ENCODE measurements at regions not wholly inside any gene's neighbourhood (a gene's known extent, or its start where the extent isn't known, plus 50 kb on each side); places are given as distances from the start of the nearest gene placed in this dataset.

GRCh38 chr21:16007943-16008342, 278.2 kb downstream of the USP25 start:
- no peaks in the 10 kb centered on the region for H3K27me3 ChIP-seq (ENCODE audit: control insufficient read depth in 1 of 2, insufficient read depth in 2 of 2, low read length in 2 of 2)
- no peaks in the 10 kb centered on the region for H3K36me3 ChIP-seq (ENCODE audit: control insufficient read depth in 1 of 2, insufficient read depth in 2 of 2, low read length in 2 of 2)
- H3K4me3 ChIP-seq (ENCODE audit: low read depth in 1 of 2, low read length in 2 of 2): no peak overlapping the region
- no peaks in the 10 kb centered on the region for H3K4me1 ChIP-seq (ENCODE audit: control insufficient read depth in 1 of 2, insufficient read depth in 2 of 2, low read length in 2 of 2)
- H3K9ac ChIP-seq (ENCODE audit: low read depth in 1 of 2, low read length in 2 of 2): no peak overlapping the region
- no peaks in the 10 kb centered on the region for H3K9me3 ChIP-seq (ENCODE audit: control insufficient read depth in 1 of 2, low read length in 2 of 2)
- H3K27ac ChIP-seq (ENCODE audit: low read depth, low read length): no peak overlapping the region

GRCh38 chr21:16011719-16012118, 281.9 kb downstream of the USP25 start:
- H3K27me3 ChIP-seq (ENCODE audit: control insufficient read depth in 1 of 2, insufficient read depth in 2 of 2, low read length in 2 of 2): no peaks in the 10 kb centered on the region
- no peak overlapping the region for H3K9ac ChIP-seq (ENCODE audit: low read depth in 1 of 2, low read length in 2 of 2)
- peaks cover 0 to 2% of the 10 kb centered on the region in 2 donors for H3K9me3 ChIP-seq (ENCODE audit: control insufficient read depth in 1 of 2, low read length in 2 of 2)
- no peaks in the 10 kb centered on the region for H3K4me1 ChIP-seq (ENCODE audit: control insufficient read depth in 1 of 2, insufficient read depth in 2 of 2, low read length in 2 of 2)
- no peak overlapping the region for H3K4me3 ChIP-seq (ENCODE audit: low read depth in 1 of 2, low read length in 2 of 2)
- no peaks in the 10 kb centered on the region for H3K36me3 ChIP-seq (ENCODE audit: control insufficient read depth in 1 of 2, insufficient read depth in 2 of 2, low read length in 2 of 2)
- no peak overlapping the region for H3K27ac ChIP-seq (ENCODE audit: low read depth, low read length)

- Histone ChIP-seq H3K4me3 (ENCODE audit: low read depth in 1 of 2, low read length in 2 of 2) (no peak overlapping the region), H3K4me1 (ENCODE audit: control insufficient read depth in 1 of 2, insufficient read depth in 2 of 2, low read length in 2 of 2) (no peaks in the 10 kb centered on the region), H3K27ac (ENCODE audit: low read depth, low read length) (no peak overlapping the region), H3K9ac (ENCODE audit: low read depth in 1 of 2, low read length in 2 of 2) (no peak overlapping the region), H3K27me3 (ENCODE audit: control insufficient read depth in 1 of 2, insufficient read depth in 2 of 2, low read length in 2 of 2) (no peaks in the 10 kb centered on the region), H3K36me3 (ENCODE audit: control insufficient read depth in 1 of 2, insufficient read depth in 2 of 2, low read length in 2 of 2) (no peaks in the 10 kb centered on the region), H3K9me3 (ENCODE audit: control insufficient read depth in 1 of 2, low read length in 2 of 2) (peaks cover 0 to 3% of the 10 kb centered on the region in 2 donors)
Measured at GRCh38 chr21:16013570-16013969, 283.8 kb downstream of the USP25 start.

- Histone ChIP-seq H3K9me3 (ENCODE audit: control insufficient read depth in 1 of 2, low read length in 2 of 2) (peaks cover 0 to 3% of the 10 kb centered on the region in 2 donors), H3K27me3 (ENCODE audit: control insufficient read depth in 1 of 2, insufficient read depth in 2 of 2, low read length in 2 of 2) (no peaks in the 10 kb centered on the region), H3K36me3 (ENCODE audit: control insufficient read depth in 1 of 2, insufficient read depth in 2 of 2, low read length in 2 of 2) (no peaks in the 10 kb centered on the region), H3K27ac (ENCODE audit: low read depth, low read length) (no peak overlapping the region), H3K9ac (ENCODE audit: low read depth in 1 of 2, low read length in 2 of 2) (no peak overlapping the region), H3K4me1 (ENCODE audit: control insufficient read depth in 1 of 2, insufficient read depth in 2 of 2, low read length in 2 of 2) (no peaks in the 10 kb centered on the region), H3K4me3 (ENCODE audit: low read depth in 1 of 2, low read length in 2 of 2) (no peak overlapping the region)
Measured at GRCh38 chr21:16020878-16021277, 291.1 kb downstream of the USP25 start.

- H3K27ac ChIP-seq (ENCODE audit: low read depth, low read length): no peak overlapping the region
- H3K36me3 ChIP-seq (ENCODE audit: control insufficient read depth in 1 of 2, insufficient read depth in 2 of 2, low read length in 2 of 2): no peaks in the 10 kb centered on the region
- H3K9ac ChIP-seq (ENCODE audit: low read depth in 1 of 2, low read length in 2 of 2): no peak overlapping the region
- H3K27me3 ChIP-seq (ENCODE audit: control insufficient read depth in 1 of 2, insufficient read depth in 2 of 2, low read length in 2 of 2): no peaks in the 10 kb centered on the region
- no peaks in the 10 kb centered on the region for H3K4me1 ChIP-seq (ENCODE audit: control insufficient read depth in 1 of 2, insufficient read depth in 2 of 2, low read length in 2 of 2)
- no peak overlapping the region for H3K4me3 ChIP-seq (ENCODE audit: low read depth in 1 of 2, low read length in 2 of 2)
- H3K9me3 ChIP-seq (ENCODE audit: control insufficient read depth in 1 of 2, low read length in 2 of 2): no peaks in the 10 kb centered on the region
Measured at GRCh38 chr21:16022116-16022515, 292.3 kb downstream of the USP25 start.

GRCh38 chr21:16022921-16023320, 293.1 kb downstream of the USP25 start:
- Histone ChIP-seq H3K27me3 (ENCODE audit: control insufficient read depth in 1 of 2, insufficient read depth in 2 of 2, low read length in 2 of 2) (no peaks in the 10 kb centered on the region), H3K4me3 (ENCODE audit: low read depth in 1 of 2, low read length in 2 of 2) (no peak overlapping the region), H3K9me3 (ENCODE audit: control insufficient read depth in 1 of 2, low read length in 2 of 2) (no peaks in the 10 kb centered on the region), H3K9ac (ENCODE audit: low read depth in 1 of 2, low read length in 2 of 2) (no peak overlapping the region), H3K36me3 (ENCODE audit: control insufficient read depth in 1 of 2, insufficient read depth in 2 of 2, low read length in 2 of 2) (no peaks in the 10 kb centered on the region), H3K4me1 (ENCODE audit: control insufficient read depth in 1 of 2, insufficient read depth in 2 of 2, low read length in 2 of 2) (no peaks in the 10 kb centered on the region), H3K27ac (ENCODE audit: low read depth, low read length) (no peak overlapping the region)

GRCh38 chr21:16028142-16028541, 298.4 kb downstream of the USP25 start:
- H3K27ac ChIP-seq (ENCODE audit: low read depth, low read length): no peak overlapping the region
- H3K4me1 ChIP-seq (ENCODE audit: control insufficient read depth in 1 of 2, insufficient read depth in 2 of 2, low read length in 2 of 2): no peaks in the 10 kb centered on the region
- H3K9me3 ChIP-seq (ENCODE audit: control insufficient read depth in 1 of 2, low read length in 2 of 2): peaks cover 1 to 7% of the 10 kb centered on the region in 2 donors
- no peaks in the 10 kb centered on the region for H3K27me3 ChIP-seq (ENCODE audit: control insufficient read depth in 1 of 2, insufficient read depth in 2 of 2, low read length in 2 of 2)
- no peak overlapping the region for H3K9ac ChIP-seq (ENCODE audit: low read depth in 1 of 2, low read length in 2 of 2)
- no peak overlapping the region for H3K4me3 ChIP-seq (ENCODE audit: low read depth in 1 of 2, low read length in 2 of 2)
- H3K36me3 ChIP-seq (ENCODE audit: control insufficient read depth in 1 of 2, insufficient read depth in 2 of 2, low read length in 2 of 2): no peaks in the 10 kb centered on the region

- H3K27me3 ChIP-seq (ENCODE audit: control insufficient read depth in 1 of 2, insufficient read depth in 2 of 2, low read length in 2 of 2): no peaks in the 10 kb centered on the region
- peaks cover 5 to 7% of the 10 kb centered on the region in 2 donors for H3K9me3 ChIP-seq (ENCODE audit: control insufficient read depth in 1 of 2, low read length in 2 of 2)
- H3K4me3 ChIP-seq (ENCODE audit: low read depth in 1 of 2, low read length in 2 of 2): no peak overlapping the region
- no peak overlapping the region for H3K9ac ChIP-seq (ENCODE audit: low read depth in 1 of 2, low read length in 2 of 2)
- H3K27ac ChIP-seq (ENCODE audit: low read depth, low read length): no peak overlapping the region
- H3K4me1 ChIP-seq (ENCODE audit: control insufficient read depth in 1 of 2, insufficient read depth in 2 of 2, low read length in 2 of 2): no peaks in the 10 kb centered on the region
- no peaks in the 10 kb centered on the region for H3K36me3 ChIP-seq (ENCODE audit: control insufficient read depth in 1 of 2, insufficient read depth in 2 of 2, low read length in 2 of 2)
Measured at GRCh38 chr21:16028941-16029464, 299.2 kb downstream of the USP25 start.

GRCh38 chr21:16033193-16033592, 303.4 kb downstream of the USP25 start:
- H3K9ac ChIP-seq (ENCODE audit: low read depth in 1 of 2, low read length in 2 of 2): no peak overlapping the region
- H3K27me3 ChIP-seq (ENCODE audit: control insufficient read depth in 1 of 2, insufficient read depth in 2 of 2, low read length in 2 of 2): no peaks in the 10 kb centered on the region
- no peak overlapping the region for H3K4me3 ChIP-seq (ENCODE audit: low read depth in 1 of 2, low read length in 2 of 2)
- no peaks in the 10 kb centered on the region for H3K36me3 ChIP-seq (ENCODE audit: control insufficient read depth in 1 of 2, insufficient read depth in 2 of 2, low read length in 2 of 2)
- no peak overlapping the region for H3K27ac ChIP-seq (ENCODE audit: low read depth, low read length)
- peaks cover 5 to 7% of the 10 kb centered on the region in 2 donors for H3K9me3 ChIP-seq (ENCODE audit: control insufficient read depth in 1 of 2, low read length in 2 of 2)
- no peaks in the 10 kb centered on the region for H3K4me1 ChIP-seq (ENCODE audit: control insufficient read depth in 1 of 2, insufficient read depth in 2 of 2, low read length in 2 of 2)

- no peak overlapping the region for H3K4me3 ChIP-seq (ENCODE audit: low read depth in 1 of 2, low read length in 2 of 2)
- no peaks in the 10 kb centered on the region for H3K4me1 ChIP-seq (ENCODE audit: control insufficient read depth in 1 of 2, insufficient read depth in 2 of 2, low read length in 2 of 2)
- H3K9ac ChIP-seq (ENCODE audit: low read depth in 1 of 2, low read length in 2 of 2): no peak overlapping the region
- no peak overlapping the region for H3K27ac ChIP-seq (ENCODE audit: low read depth, low read length)
- H3K27me3 ChIP-seq (ENCODE audit: control insufficient read depth in 1 of 2, insufficient read depth in 2 of 2, low read length in 2 of 2): no peaks in the 10 kb centered on the region
- peaks cover 4 to 5% of the 10 kb centered on the region in 2 donors for H3K9me3 ChIP-seq (ENCODE audit: control insufficient read depth in 1 of 2, low read length in 2 of 2)
- no peaks in the 10 kb centered on the region for H3K36me3 ChIP-seq (ENCODE audit: control insufficient read depth in 1 of 2, insufficient read depth in 2 of 2, low read length in 2 of 2)
Measured at GRCh38 chr21:16034446-16035190, 304.8 kb downstream of the USP25 start.

Measured in duodenal mucosa (tissue), 2 donors.